Activated CD4-positive, alpha-beta memory T cell treated with anti-CD3 and anti-CD28 coated beads for 36 hours (primary cell): ENCODE measurements at regions not wholly inside any gene's neighbourhood (a gene's known extent, or its start where the extent isn't known, plus 50 kb on each side); places are given as distances from the start of the nearest gene placed in this dataset.

Experiments used
- CTCF ChIA-PET: fragments of 350-600 bp; sonication (Branson Sonifier 250); formaldehyde crosslinking; loops from one replicate; lab custom pipeline; 2021; ENCODE audit warnings: antibody characterized with exemption, inconsistent platforms; lab: Charles Lee
- POLR2A ChIA-PET: fragments of 350-600 bp; sonication (Branson Sonifier 250); formaldehyde crosslinking; loops from one replicate; lab custom pipeline; 2021; ENCODE audit warnings: antibody characterized with exemption; lab: Charles Lee
- DNase-seq: peaks from one replicate; pipeline ENCODE4 v3.0.0-alpha.2; 2020
- H3K27ac Mint-ChIP-seq: one replicate; pipeline ENCODE4 v1.8.0; 2021; ENCODE audit warnings: mixed read lengths
- H3K27me3 Mint-ChIP-seq: one replicate; pipeline ENCODE4 v1.8.0; 2021; ENCODE audit warnings: mixed read lengths
- H3K36me3 Mint-ChIP-seq: one replicate; pipeline ENCODE4 v1.8.0; 2021; ENCODE audit warnings: mixed read lengths
- H3K4me1 Mint-ChIP-seq: one replicate; pipeline ENCODE4 v1.8.0; 2021; ENCODE audit warnings: low read depth, mixed read lengths
- H3K4me3 Mint-ChIP-seq: one replicate; pipeline ENCODE4 v1.8.0; 2021; ENCODE audit warnings: mild to moderate bottlenecking, mixed read lengths
- H3K9me3 Mint-ChIP-seq: one replicate; pipeline ENCODE4 v1.8.0; 2021; ENCODE audit warnings: mixed read lengths
- intact Hi-C: fragments of 100-400 bp; cut with micrococcal nuclease; formaldehyde crosslinking; loops from one replicate; pipeline ENCODE4 v1.15.1; 2023

DNA sequence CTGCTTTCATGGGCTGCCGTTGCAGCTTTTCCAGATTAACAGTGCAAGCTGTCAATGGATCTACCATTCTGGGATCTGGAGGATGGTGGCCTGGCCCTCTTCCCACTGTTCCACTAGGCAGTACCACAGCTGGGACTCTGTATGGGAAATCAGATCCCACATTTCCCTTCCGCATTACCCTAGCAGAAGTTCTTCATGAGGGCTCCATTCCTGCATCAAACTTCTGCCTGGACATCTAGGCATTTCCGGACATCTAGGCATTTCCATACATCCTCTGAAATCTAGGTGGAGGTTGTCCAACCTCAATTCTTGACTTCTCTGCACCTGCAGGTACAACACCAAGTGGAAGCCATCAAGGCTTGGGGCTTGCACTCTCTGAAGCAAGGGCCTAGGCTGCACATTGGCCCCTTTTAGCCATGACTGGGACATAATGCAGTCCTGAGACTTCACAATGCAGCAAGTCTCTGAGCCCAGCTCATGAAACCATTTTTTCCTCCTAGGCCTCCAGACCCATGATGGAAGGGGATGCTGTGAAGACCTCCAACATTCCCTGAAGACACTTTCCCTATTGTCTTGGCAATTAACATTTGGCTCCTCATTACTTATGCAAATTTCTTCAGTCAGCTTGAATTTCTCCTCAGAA, 863.3 kb downstream of the C12orf50 start:
- H3K27ac Mint-ChIP-seq: no peak overlapping the region
- POLR2A ChIA-PET: no interaction called here
- H3K4me1 Mint-ChIP-seq: no peaks in the 10 kb centered on the region
- no peak overlapping the region for H3K4me3 Mint-ChIP-seq
- H3K36me3 Mint-ChIP-seq: peaks cover 2% of the 10 kb centered on the region
- CTCF ChIA-PET: no interaction called here
- H3K27me3 Mint-ChIP-seq: no peaks in the 10 kb centered on the region
- intact Hi-C loops: no loop called here
- H3K9me3 Mint-ChIP-seq: peaks cover 30% of the 10 kb centered on the region
- no peak for DNase-seq

DNA sequence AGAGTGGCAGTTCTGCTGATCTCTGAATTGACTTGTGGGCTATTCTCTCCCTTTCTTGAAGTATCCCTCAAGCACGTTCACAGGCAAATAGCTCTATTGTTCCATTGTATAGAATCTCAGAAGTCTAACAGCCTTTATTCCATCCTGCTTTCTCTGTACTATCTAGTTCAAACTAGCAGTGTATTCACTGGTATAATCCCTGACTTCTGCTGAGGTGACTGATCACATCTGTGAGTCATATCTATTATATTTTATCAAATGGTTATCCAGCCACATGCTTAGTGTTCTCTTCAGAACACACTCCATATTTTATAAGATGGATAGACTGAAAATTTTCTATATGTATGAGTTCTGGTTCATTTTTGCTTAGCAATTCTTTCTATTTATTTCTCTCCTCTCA, 866.1 kb downstream of the C12orf50 start:
- no peak for DNase-seq
- Mint-ChIP-seq H3K27me3 (no peaks in the 10 kb centered on the region), H3K4me1 (no peaks in the 10 kb centered on the region), H3K36me3 (no peaks in the 10 kb centered on the region), H3K4me3 (no peak overlapping the region), H3K9me3 (peaks cover 25% of the 10 kb centered on the region), H3K27ac (no peak overlapping the region)
- intact Hi-C loops: no loop called here
- ChIA-PET POLR2A (no interaction called here), CTCF (no interaction called here)

DNA sequence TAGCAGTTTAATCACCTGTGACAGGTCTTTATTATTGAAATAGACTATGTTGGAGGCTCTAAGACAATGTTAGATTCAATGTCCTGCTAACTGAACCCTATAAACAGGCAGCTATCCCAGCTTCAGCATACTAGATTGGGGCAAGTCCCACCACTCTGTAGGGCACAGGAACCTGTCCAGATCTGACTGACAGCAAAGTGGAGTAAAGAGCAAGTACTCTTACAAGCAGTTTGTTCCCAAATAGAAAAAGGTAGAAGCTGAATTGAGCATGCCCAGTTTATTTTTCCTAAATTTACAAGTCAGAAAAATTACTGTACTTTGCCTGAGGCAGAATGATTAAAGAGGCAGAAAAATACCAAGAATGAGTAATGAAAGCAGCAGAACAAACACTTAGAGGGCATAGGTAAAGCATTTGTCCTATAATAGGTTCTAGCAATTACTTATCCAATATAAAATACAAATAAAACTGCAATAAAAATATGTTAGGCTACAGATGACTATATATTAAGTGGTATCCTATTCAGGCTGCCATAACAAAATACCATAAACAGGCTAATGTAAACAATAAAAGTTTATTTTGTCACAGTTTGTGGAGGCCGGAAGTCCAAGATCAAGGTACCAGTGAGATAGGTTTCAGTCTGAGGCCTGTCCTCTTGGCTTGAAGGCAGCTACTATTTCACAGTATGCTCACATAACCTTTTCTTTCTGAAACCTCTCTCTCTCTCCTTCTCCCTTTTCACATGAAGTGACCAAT, 868.2 kb downstream of the C12orf50 start:
- H3K36me3 Mint-ChIP-seq: no peaks in the 10 kb centered on the region
- H3K27me3 Mint-ChIP-seq: no peaks in the 10 kb centered on the region
- CTCF ChIA-PET: no interaction called here
- peaks cover 11% of the 10 kb centered on the region for H3K9me3 Mint-ChIP-seq
- H3K4me3 Mint-ChIP-seq: no peak overlapping the region
- intact Hi-C loops: no loop called here
- POLR2A ChIA-PET: no interaction called here
- DNase-seq: no peak
- no peak overlapping the region for H3K27ac Mint-ChIP-seq
- no peaks in the 10 kb centered on the region for H3K4me1 Mint-ChIP-seq

DNA sequence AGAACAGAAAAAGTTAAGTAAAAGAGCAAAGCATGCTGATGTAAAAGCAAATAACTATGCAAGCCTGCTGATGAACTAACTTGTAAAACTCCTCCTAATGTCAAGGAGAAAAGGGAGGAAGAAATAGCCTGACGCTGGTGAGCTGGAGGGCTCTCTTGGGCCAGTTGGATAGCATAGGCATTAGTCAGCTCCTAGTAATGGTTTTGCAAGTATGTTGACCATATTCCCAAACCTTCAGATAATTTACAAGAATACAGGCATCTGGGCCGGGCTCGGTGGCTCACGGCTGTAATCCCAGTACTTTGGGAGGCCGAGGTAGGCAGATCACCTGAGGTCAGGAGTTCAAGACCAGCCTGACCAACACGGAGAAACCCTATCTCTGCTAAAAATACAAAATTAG, 871.4 kb downstream of the C12orf50 start:
- ChIA-PET POLR2A (no interaction called here), CTCF (no interaction called here)
- intact Hi-C loops: no loop called here
- DNase-seq: no peak
- H3K4me1 Mint-ChIP-seq: no peaks in the 10 kb centered on the region
- H3K4me3 Mint-ChIP-seq: no peak overlapping the region
- H3K27me3 Mint-ChIP-seq: no peaks in the 10 kb centered on the region
- H3K9me3 Mint-ChIP-seq: no peaks in the 10 kb centered on the region
- no peak overlapping the region for H3K27ac Mint-ChIP-seq
- H3K36me3 Mint-ChIP-seq: no peaks in the 10 kb centered on the region

DNA sequence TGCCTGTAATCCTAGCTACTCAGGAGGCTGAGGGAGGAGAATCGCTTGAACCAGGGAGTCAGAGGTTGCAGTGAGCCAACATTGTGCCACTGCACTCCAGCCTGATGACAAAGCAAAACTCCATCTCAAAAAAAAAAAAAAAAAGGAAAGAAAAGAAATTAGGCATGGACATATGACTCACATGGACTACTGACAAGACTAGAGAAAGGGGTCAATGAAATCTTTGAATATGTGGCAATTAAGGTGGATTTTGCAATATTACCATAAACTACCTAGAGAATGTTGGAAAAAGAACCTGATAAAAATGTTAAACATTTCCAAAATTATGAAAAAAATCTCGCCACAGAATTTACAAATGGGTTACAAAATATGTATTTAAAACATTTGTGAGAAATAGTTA, 873.6 kb downstream of the C12orf50 start:
- no peak overlapping the region for H3K27ac Mint-ChIP-seq
- intact Hi-C loops: no loop called here
- no peaks in the 10 kb centered on the region for H3K27me3 Mint-ChIP-seq
- peaks cover under 1% of the 10 kb centered on the region for H3K9me3 Mint-ChIP-seq
- DNase-seq: no peak
- no peak overlapping the region for H3K4me3 Mint-ChIP-seq
- ChIA-PET POLR2A (no interaction called here), CTCF (no interaction called here)
- no peaks in the 10 kb centered on the region for H3K4me1 Mint-ChIP-seq
- no peaks in the 10 kb centered on the region for H3K36me3 Mint-ChIP-seq

DNA sequence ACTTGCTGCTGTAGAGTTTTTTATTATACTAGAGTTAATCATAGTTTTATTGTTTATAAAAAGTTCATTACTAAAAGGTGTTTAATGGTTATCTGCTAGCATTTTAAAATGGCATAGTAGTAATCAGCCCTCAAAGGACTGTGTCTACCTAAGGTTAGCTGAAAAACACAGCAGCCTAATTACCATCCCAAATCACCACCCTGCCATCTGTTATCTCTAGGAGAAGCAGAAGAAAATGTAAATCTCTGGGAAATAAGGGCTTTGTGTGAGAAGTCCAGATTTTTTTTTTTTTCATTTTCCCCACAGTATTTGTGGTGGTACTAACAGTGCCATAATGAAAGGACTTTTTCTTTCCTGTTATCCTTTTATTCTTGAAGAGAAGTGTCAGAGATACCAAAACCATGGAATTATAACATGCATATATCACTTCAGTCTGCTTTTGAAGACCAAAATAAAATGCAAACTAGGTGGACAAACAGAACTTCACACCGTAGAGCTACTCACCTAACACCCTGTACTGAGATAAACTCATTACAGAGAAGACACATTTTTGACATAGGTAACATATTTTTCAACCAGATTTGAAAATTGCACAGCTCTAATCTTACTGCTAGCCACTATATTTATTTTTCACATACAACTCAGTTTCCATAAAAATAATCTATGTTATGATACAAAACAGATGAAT, 876.2 kb downstream of the C12orf50 start:
- peaks cover 15% of the 10 kb centered on the region for H3K9me3 Mint-ChIP-seq
- H3K36me3 Mint-ChIP-seq: no peaks in the 10 kb centered on the region
- intact Hi-C loops: no loop called here
- no peak overlapping the region for H3K4me3 Mint-ChIP-seq
- ChIA-PET POLR2A (no interaction called here), CTCF (no interaction called here)
- no peak for DNase-seq
- H3K27me3 Mint-ChIP-seq: no peaks in the 10 kb centered on the region
- H3K4me1 Mint-ChIP-seq: no peaks in the 10 kb centered on the region
- no peak overlapping the region for H3K27ac Mint-ChIP-seq

DNA sequence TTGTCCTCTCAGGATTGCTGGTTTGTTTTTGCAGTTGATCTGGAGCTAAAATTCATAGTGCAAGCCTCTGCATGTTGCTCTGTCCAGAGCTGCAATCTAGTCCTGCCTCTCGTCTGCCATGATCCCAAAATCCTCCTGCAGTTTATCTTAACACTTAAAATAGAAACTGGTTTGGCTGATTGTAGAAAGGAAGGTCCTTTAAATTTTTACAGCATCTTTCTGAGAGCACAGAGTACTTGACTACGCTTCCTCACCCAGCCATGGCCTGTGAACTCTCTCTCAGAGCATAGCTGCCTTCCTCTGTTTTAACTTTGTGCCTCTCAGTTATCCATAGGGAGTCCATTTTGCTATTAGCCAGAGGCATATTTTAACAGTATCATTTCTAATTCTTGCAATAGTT, 877.1 kb downstream of the C12orf50 start:
- H3K4me1 Mint-ChIP-seq: no peaks in the 10 kb centered on the region
- no peaks in the 10 kb centered on the region for H3K27me3 Mint-ChIP-seq
- H3K27ac Mint-ChIP-seq: no peak overlapping the region
- no peaks in the 10 kb centered on the region for H3K36me3 Mint-ChIP-seq
- intact Hi-C loops: no loop called here
- DNase-seq: no peak
- ChIA-PET POLR2A (no interaction called here), CTCF (no interaction called here)
- no peak overlapping the region for H3K4me3 Mint-ChIP-seq
- peaks cover 15% of the 10 kb centered on the region for H3K9me3 Mint-ChIP-seq

DNA sequence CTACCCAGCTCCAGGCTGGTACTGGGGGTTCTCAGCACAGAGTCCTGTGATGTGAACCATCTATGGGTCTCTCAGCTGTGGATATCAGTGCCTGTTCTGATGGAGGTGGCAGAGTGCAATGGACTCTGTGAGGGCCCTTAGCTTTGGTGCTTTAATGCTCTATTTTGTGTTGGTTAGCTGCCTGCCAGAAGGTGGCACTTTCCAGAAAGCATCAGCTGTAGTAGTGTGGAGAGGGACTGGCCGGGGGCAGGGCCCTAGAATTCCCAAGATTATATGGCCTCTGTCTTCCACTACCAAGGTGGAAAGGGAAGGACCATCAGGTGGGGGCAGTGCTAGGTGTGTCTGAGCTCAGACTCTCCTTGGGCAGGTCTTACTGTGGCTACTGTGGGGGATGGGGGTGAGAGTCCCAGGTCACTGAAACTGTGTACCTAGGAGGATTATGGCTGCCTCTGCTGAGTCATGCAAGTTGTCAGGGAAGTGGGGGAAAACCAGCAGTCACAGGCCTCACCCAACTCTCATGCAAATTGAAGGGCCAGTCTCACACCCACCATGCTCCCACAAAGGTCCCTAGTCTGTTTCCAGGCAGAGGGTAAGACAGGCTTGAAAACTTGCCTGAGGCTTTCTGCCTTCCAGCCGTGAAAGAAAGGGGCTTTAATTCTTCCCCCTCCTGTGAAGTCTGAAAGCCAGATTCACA, 878.1 kb downstream of the C12orf50 start:
- Mint-ChIP-seq H3K36me3 (no peaks in the 10 kb centered on the region), H3K27me3 (no peaks in the 10 kb centered on the region), H3K4me3 (no peak overlapping the region), H3K4me1 (no peaks in the 10 kb centered on the region), H3K9me3 (peaks cover 24% of the 10 kb centered on the region), H3K27ac (no peak overlapping the region)
- CTCF ChIA-PET: no interaction called here
- POLR2A ChIA-PET: no interaction called here
- DNase-seq: no peak
- intact Hi-C loops: no loop called here

DNA sequence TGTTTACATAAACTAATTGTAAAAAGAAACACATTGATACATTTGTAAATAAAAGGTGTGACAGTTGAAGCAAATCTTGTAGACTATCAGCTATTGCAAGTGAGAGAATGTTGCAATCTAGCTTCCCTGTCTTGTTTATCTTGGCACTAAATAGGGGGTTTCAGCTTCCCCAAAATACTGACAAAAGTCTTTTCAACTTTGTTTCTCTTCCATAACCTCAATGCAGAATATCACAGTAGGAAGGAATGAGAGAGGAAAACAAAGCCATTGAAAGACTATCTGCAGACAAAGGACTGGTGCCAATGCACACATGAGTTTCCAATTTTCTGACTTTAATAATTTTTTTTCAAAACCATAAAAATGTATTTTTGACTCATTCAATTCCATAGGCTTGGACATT, 886.2 kb upstream of the MGAT4C start:
- H3K36me3 Mint-ChIP-seq: no peaks in the 10 kb centered on the region
- intact Hi-C loops: no loop called here
- no peaks in the 10 kb centered on the region for H3K4me1 Mint-ChIP-seq
- no peak overlapping the region for H3K27ac Mint-ChIP-seq
- ChIA-PET POLR2A (no interaction called here), CTCF (no interaction called here)
- H3K27me3 Mint-ChIP-seq: no peaks in the 10 kb centered on the region
- H3K9me3 Mint-ChIP-seq: peaks cover 12% of the 10 kb centered on the region
- H3K4me3 Mint-ChIP-seq: no peak overlapping the region
- DNase-seq: no peak

DNA sequence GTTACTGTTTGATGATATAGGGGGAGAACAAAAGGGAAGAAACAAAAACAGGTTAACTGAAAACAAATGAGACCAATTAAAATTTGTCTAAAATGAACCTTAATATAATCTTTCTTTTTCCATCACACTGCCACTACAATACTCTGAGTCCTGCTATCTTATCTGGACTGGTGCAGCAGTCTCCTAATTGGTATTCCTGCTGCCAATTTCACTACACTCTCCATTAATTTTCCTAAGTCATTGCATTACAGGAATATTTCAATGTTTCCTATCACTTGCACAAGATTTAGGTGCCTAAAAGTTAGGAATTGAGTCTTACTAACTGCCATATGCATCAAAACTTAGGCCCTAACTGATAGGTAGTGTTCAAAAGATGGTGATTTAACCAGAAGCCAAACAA, 884.9 kb upstream of the MGAT4C start:
- intact Hi-C loops: no loop called here
- Mint-ChIP-seq H3K27me3 (no peaks in the 10 kb centered on the region), H3K36me3 (no peaks in the 10 kb centered on the region), H3K27ac (no peak overlapping the region), H3K4me3 (no peak overlapping the region), H3K9me3 (peaks cover 6% of the 10 kb centered on the region), H3K4me1 (no peaks in the 10 kb centered on the region)
- POLR2A ChIA-PET: no interaction called here
- CTCF ChIA-PET: no interaction called here
- no peak for DNase-seq

DNA sequence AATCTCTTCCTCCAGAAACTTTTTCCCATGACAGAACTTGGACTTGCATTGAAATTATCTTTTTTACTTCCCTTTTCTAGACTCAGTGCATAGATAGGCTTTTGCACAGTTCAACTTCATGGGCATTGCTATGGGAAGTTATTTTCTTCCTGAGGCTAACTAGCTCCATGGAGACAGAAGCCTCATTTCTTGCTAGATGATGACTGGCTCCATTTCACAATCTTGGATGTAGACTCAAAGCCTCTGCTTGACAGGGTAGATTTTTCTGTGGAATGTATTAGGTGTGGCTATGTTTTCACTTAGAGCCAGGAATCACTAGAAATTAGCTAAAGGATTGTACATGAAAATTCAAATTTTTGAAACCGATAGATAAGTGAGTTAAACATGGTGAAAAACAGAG, 884.1 kb upstream of the MGAT4C start:
- Mint-ChIP-seq H3K27ac (no peak overlapping the region), H3K36me3 (no peaks in the 10 kb centered on the region), H3K4me1 (no peaks in the 10 kb centered on the region), H3K9me3 (peaks cover 6% of the 10 kb centered on the region), H3K27me3 (no peaks in the 10 kb centered on the region), H3K4me3 (no peak overlapping the region)
- intact Hi-C loops: no loop called here
- DNase-seq: no peak
- ChIA-PET CTCF (no interaction called here), POLR2A (no interaction called here)

DNA sequence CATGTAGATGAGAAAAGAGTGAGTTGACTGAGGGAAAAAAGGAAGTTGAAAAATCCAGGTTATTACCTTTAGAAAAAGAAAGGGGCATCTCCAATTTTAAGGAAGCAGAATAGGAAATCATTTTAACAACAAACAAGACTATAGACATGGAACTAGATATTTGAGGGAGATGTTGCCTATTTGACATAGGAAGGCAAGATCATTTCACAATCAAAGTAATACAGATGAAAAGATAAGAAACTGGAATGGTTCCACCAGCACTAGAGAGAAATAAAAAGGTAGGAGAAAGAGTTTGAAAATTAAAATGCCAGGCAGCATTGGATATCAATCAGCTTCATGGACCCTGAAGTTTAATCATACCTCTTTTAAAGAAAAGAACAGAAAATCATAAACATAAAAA, 881.0 kb upstream of the MGAT4C start:
- Mint-ChIP-seq H3K4me3 (no peak overlapping the region), H3K27ac (no peak overlapping the region), H3K27me3 (no peaks in the 10 kb centered on the region), H3K4me1 (no peaks in the 10 kb centered on the region), H3K36me3 (no peaks in the 10 kb centered on the region), H3K9me3 (peaks cover 6% of the 10 kb centered on the region)
- intact Hi-C loops: no loop called here
- ChIA-PET CTCF (no interaction called here), POLR2A (no interaction called here)
- no peak for DNase-seq
